ENCODE measurements at regions not wholly inside any gene's neighbourhood (a gene's known extent, or its start where the extent isn't known, plus 50 kb on each side); places are given as distances from the start of the nearest gene placed in this dataset.
"Not testable (repeated sequence)": the region's sequence is repeated elsewhere in the genome, so short reads cannot be mapped to it uniquely, and the experiment has no call there.

DNA sequence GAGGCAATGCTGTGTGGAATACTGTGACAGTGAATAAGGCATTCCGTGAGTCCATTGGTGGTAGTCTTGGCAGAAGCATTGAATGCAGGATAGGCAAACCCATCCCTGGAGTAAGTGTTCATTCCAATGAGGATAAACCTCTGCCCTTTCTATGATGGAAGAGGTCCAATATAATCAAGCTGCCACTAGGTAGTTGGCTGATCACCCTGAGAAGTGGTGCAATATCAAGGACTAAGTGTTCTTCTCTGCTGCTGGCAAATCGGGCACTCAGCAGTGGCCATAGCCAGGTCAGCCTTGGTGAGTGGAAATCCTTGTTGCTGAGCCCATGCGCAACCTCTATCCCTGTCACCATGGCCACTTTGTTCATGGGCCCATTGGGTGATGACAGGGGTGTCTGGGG lies 70.1 kb downstream of the FBXO4 start:
- ATAC-seq (no peak), DNase-seq (no peak)
- peaks cover 7% of the 10 kb centered on the region for H3K9me3 Mint-ChIP-seq
- H3K36me3 Mint-ChIP-seq (ENCODE audit: insufficient read depth), result no peaks in the 10 kb centered on the region
- peaks cover 16% of the 10 kb centered on the region for H3K27me3 Mint-ChIP-seq (ENCODE audit: low read depth)
- H3K4me1 Mint-ChIP-seq (ENCODE audit: low read depth), result no peaks in the 10 kb centered on the region
- H3K4me3 Mint-ChIP-seq, result no peak overlapping the region

DNA sequence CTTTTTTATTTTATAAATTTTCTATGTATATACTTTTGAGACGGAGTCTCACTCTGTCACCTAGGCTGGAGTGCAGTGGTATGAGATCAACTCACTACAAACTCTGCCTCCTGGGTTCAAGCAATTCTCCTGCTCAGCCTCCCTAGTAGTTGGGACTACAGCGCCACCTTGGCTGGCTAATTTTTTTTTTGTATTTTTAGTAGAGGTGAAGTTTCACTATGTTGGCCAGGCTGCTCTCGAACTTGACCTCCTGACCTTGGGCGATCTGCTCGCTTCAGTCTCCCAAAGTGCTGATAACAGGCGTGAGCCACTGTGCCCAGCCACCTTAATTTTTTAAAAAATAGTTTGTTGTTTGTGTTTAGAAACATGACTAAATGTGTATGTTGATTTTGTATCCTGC lies 76.6 kb downstream of the FBXO4 start:
- ATAC-seq (no peak), DNase-seq (no peak)
- Mint-ChIP-seq H3K27me3 (ENCODE audit: low read depth) (peaks cover 2% of the 10 kb centered on the region), H3K4me1 (ENCODE audit: low read depth) (no peaks in the 10 kb centered on the region), H3K36me3 (ENCODE audit: insufficient read depth) (no peaks in the 10 kb centered on the region), H3K4me3 (no peak overlapping the region), H3K9me3 (peaks cover 7% of the 10 kb centered on the region)

DNA sequence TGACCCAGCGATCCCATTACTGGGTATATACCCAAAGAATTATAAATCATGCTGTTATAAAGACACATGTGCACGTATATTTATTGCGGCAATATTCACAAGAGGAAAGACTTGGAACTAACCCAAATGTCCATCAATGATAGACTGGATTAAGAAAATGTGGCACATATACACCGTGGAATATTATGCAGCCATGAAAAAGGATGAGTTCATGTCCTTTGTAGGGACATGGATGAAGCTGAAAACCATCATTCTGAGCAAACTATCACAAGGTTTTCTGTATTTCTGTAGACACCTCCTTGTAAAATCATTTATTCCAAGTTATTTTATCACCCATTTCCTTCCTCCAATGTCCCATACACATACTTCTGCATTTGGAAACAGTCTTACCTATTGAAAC lies 78.8 kb downstream of the FBXO4 start:
- not testable (repeated sequence) for H3K4me3 Mint-ChIP-seq

DNA sequence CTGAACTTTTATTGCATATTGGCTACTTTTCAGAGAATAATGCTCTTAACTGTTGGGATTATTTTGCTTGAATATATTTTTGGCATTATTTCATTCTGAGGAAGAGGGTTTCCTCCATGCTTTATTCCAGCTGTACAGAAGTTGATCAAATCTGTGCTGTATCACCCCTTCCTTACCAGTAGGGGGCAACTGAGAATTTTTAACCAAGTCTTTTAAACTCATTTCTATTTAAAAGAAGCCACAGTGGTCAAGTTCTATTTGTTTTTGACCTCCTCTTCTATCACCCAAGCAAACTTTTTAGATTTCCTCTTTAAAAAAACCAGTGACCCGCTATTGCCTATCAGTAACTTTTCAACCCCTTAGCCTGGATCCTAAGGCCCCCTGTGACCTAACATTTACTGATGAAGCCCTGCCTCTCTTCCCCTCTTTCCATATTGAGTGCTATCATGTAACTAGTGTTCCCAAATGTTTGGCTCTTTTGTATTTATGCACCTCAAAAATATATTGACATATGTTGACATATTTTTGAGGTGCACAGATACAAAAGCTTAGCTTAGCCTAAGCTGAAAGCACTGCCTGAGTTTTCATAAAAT lies 80.6 kb downstream of the FBXO4 start:
- no peaks in the 10 kb centered on the region for H3K9me3 Mint-ChIP-seq
- ATAC-seq (no peak), DNase-seq (no peak)
- H3K4me1 Mint-ChIP-seq (ENCODE audit: low read depth), result no peaks in the 10 kb centered on the region
- H3K4me3 Mint-ChIP-seq, result no peak overlapping the region
- no peaks in the 10 kb centered on the region for H3K36me3 Mint-ChIP-seq (ENCODE audit: insufficient read depth)
- H3K27me3 Mint-ChIP-seq (ENCODE audit: low read depth), result peaks cover 2% of the 10 kb centered on the region

More for the DNA sequence above, 78.8 kb downstream of the FBXO4 start:
- H3K9me3 Mint-ChIP-seq; H3K4me1 Mint-ChIP-seq (ENCODE audit: low read depth); H3K36me3 Mint-ChIP-seq (ENCODE audit: insufficient read depth); DNase-seq; H3K27me3 Mint-ChIP-seq (ENCODE audit: low read depth); ATAC-seq: not testable (repeated sequence)

DNA sequence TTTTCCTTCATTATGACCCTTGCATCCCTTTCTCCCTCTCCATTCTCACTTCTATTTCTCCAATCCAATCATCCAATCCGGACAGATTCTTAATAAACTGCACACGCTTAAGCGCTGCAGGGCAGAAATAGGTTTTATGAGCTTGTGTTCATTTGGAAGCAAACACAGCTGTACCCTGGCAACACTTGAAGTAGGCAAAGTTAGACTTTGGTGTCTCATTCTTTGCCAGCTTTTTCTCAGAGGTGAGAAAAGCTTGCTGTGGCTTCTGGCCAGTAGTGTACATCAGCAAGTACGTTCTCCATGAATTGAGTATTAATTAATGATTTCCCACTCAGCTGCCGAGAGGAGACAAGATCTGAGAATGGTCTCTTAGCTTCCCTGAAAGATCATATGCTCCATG lies 88.5 kb downstream of the FBXO4 start:
- Mint-ChIP-seq H3K4me1 (ENCODE audit: low read depth) (no peaks in the 10 kb centered on the region), H3K36me3 (ENCODE audit: insufficient read depth) (no peaks in the 10 kb centered on the region), H3K9me3 (no peaks in the 10 kb centered on the region), H3K27me3 (ENCODE audit: low read depth) (peaks cover 20% of the 10 kb centered on the region), H3K4me3 (no peak overlapping the region)
- DNase-seq (no peak), ATAC-seq (no peak)

DNA sequence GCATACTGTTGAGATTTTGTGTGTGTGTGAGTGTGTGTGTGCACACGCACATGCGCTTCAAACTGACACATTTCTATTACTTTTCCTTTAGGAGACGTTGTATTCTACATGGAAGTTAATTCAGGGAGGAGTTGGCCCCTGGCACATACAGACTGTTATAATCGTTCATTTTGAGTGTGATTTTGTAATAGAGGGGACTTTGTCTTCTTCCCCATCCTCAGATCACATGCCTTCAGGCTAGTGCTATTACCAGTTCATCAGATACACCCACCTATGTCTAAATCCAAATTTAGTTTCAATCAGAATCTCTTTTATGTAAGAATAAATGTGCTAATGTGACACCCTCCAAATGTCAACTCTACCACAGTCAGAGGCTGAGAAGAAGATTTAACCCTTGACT lies 90.2 kb downstream of the FBXO4 start:
- Mint-ChIP-seq H3K4me1 (ENCODE audit: low read depth) (no peaks in the 10 kb centered on the region), H3K36me3 (ENCODE audit: insufficient read depth) (no peaks in the 10 kb centered on the region), H3K27me3 (ENCODE audit: low read depth) (peaks cover 22% of the 10 kb centered on the region), H3K4me3 (no peak overlapping the region), H3K9me3 (no peaks in the 10 kb centered on the region)
- no peak for ATAC-seq
- DNase-seq, result no peak

DNA sequence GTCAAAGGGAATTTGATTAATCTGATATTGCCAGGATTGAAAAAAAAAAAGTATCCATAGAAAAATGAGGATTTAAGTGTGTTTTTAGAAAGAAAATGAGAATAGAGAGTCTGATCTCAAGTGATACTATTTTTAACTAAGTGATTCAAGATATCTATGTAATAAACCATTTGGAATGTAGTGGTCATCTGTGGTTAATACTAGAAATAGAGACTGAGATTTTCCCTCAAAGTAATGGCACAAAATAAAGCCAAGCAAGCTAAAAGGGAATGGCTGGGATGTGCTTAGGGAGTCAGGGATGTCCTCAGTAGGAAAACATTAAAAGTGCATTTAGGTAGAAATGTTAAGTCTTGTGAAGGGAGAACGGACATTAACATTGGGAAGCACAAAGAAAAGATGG lies 90.6 kb downstream of the FBXO4 start:
- H3K4me1 Mint-ChIP-seq (ENCODE audit: low read depth), result no peaks in the 10 kb centered on the region
- no peaks in the 10 kb centered on the region for H3K36me3 Mint-ChIP-seq (ENCODE audit: insufficient read depth)
- H3K27me3 Mint-ChIP-seq (ENCODE audit: low read depth), result peaks cover 22% of the 10 kb centered on the region

DNA sequence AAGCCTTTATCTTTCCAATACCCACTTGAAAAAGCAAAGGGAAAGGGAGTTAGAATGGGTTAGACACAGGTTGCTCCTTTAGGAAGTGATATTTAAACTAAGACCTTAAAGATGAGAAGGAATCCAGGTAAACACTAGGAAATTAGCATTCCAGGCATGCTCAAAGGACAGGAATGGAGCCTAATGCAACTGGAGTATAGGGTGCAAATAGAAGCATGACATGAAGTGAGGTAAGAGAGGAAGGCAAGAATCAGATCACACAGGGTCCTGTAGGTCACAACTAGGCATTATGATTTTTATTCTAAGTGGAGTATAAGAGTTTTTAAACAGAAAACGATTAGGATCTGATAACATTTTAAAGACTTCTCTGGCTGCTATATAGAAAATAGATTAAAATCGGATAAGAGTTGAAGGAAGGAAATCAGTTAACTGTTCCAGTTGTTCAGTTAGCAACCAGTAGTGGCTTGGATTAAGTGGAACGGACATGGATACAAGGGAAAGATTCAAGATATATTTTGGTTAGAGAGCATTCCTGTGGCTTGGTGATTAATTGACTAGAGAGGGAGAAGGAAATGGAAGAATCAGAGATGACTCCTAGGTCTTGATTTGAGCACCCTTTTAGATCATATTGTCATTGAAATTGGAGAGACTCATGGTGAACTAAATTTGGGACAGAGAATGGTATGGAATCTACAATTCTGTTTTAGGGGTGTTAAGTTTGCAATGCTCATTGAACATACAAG lies 95.9 kb downstream of the FBXO4 start:
- DNase-seq (no peak), ATAC-seq (no peak)
- Mint-ChIP-seq H3K4me3 (no peak overlapping the region), H3K36me3 (ENCODE audit: insufficient read depth) (no peaks in the 10 kb centered on the region), H3K4me1 (ENCODE audit: low read depth) (no peaks in the 10 kb centered on the region), H3K27me3 (ENCODE audit: low read depth) (peaks cover 9% of the 10 kb centered on the region), H3K9me3 (peaks cover 9% of the 10 kb centered on the region)

More for the DNA sequence above, 90.6 kb downstream of the FBXO4 start:
- ATAC-seq (no peak), DNase-seq (no peak)
- no peak overlapping the region for H3K4me3 Mint-ChIP-seq
- no peaks in the 10 kb centered on the region for H3K9me3 Mint-ChIP-seq

DNA sequence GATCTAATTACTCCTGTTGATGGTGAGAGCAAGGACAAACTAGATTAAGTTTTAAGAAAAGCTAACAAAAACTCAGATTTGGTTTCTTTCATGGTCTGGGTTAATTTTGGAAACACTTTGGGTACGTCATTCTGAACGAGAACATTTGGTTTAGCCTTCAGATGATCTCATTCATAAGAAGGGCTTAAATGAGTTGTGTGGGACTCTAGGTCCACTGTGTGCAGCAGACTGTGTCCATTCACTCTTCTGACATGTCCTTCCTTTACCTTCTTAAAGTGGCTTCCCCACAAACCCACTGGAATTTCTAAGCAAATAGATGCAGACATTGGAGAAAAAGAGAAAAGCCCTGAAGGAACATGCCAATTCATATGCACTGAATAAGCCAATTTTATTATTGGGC lies 96.8 kb downstream of the FBXO4 start:
- Mint-ChIP-seq H3K9me3 (peaks cover 9% of the 10 kb centered on the region), H3K4me1 (ENCODE audit: low read depth) (no peaks in the 10 kb centered on the region), H3K36me3 (ENCODE audit: insufficient read depth) (no peaks in the 10 kb centered on the region), H3K4me3 (no peak overlapping the region), H3K27me3 (ENCODE audit: low read depth) (peaks cover 9% of the 10 kb centered on the region)
- ATAC-seq (no peak), DNase-seq (no peak)

DNA sequence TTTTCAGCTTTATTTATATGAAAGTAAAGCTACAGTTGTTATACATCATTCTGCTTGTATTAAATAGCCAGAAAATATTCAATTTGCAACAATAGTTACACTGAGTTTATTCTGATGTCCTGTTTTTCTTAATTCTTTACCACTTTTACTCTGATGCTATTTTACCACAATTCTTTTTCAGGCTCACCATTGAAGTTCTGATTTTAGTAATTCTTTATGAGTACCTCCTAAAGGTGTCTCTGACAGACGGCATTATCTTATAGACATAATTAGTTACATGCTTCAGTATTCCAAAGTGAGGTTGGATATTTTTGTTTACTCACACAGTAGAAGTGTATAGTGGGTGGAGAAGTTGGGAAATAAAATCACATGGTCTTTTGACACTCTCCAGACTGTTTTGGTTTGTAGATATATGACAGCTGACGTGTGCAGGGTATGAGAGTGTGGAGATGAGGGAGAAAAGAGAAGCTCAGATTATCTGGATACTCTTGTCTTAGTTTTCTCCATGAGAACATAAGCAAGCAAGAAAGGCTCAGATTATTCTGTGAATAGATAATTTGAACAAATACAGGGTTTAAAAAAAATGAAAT lies 97.4 kb downstream of the FBXO4 start:
- H3K4me3 Mint-ChIP-seq, result no peak overlapping the region

DNA sequence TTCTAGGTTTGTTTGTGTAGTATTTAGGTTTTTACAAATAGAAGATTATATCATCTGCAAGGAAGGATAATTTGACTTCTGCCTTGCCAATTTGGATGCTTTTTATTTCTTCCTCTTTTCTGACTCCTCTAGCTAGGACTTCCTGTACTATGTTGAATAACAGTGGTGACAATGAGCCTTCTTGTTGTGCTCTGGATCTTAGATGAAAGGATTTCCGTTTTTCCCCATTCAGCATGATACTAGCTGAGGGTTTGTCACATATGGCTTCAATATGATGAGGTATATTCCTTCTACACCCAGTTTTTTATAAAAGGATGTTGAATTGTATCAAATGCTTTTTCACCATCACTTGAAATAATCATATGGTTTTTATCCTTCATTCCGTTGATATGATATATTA lies 101.4 kb downstream of the FBXO4 start:
- Mint-ChIP-seq H3K4me3 (no peak overlapping the region), H3K27me3 (ENCODE audit: low read depth) (peaks cover 11% of the 10 kb centered on the region), H3K9me3 (peaks cover 9% of the 10 kb centered on the region), H3K36me3 (ENCODE audit: insufficient read depth) (no peaks in the 10 kb centered on the region), H3K4me1 (ENCODE audit: low read depth) (no peaks in the 10 kb centered on the region)
- ATAC-seq (no peak), DNase-seq (no peak)

More for the DNA sequence above, 97.4 kb downstream of the FBXO4 start:
- H3K4me1 Mint-ChIP-seq (ENCODE audit: low read depth), result no peaks in the 10 kb centered on the region
- no peak for DNase-seq
- peaks cover 9% of the 10 kb centered on the region for H3K9me3 Mint-ChIP-seq
- H3K36me3 Mint-ChIP-seq (ENCODE audit: insufficient read depth), result no peaks in the 10 kb centered on the region
- H3K27me3 Mint-ChIP-seq (ENCODE audit: low read depth), result peaks cover 9% of the 10 kb centered on the region
- no peak for ATAC-seq

DNA sequence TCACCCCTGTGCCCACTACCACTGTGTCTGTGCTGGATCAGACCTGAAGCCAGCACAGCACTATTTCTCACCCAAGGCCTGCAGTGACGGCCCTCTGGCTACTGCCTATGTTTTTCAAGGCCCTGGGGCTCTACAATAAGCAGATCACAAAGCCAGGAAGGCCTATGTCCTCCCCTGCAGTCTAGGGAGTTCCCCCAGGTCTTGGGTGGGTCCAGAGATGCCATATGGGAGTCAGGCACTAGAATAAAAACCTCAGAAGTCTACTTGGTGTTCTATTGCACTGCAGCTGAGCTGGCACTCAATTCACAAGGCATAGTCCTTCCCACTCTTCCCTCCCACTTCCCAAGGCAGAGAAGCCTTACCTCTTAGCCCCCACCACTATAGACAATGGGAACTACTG lies 107.1 kb downstream of the FBXO4 start:
- H3K4me1 Mint-ChIP-seq (ENCODE audit: low read depth), result no peaks in the 10 kb centered on the region
- no peaks in the 10 kb centered on the region for H3K9me3 Mint-ChIP-seq
- peaks cover 12% of the 10 kb centered on the region for H3K27me3 Mint-ChIP-seq (ENCODE audit: low read depth)
- DNase-seq (no peak), ATAC-seq (no peak)
- H3K4me3 Mint-ChIP-seq, result no peak overlapping the region
- no peaks in the 10 kb centered on the region for H3K36me3 Mint-ChIP-seq (ENCODE audit: insufficient read depth)

DNA sequence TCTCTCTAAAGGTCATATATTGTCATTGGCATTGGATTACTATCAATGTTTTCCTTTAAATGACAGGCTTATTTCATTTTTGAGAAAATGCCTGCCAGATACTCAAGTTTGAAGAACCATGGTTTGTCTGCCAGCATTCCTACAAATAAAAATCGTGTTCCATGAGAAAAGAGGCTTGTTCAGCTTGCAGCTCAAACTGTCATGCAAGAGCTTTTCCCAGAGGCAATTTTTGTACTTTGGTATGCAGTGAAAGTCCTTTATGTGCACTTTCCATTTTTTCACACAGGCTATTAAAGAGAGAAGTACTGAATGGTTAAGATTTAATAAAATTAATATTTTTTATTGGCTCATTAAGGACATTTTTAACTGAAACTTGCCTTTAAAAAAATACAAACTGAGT lies 110.4 kb downstream of the FBXO4 start:
- ATAC-seq (no peak), DNase-seq (no peak)
- Mint-ChIP-seq H3K27me3 (ENCODE audit: low read depth) (peaks cover 8% of the 10 kb centered on the region), H3K4me3 (no peak overlapping the region), H3K9me3 (no peaks in the 10 kb centered on the region), H3K36me3 (ENCODE audit: insufficient read depth) (no peaks in the 10 kb centered on the region), H3K4me1 (ENCODE audit: low read depth) (no peaks in the 10 kb centered on the region)

DNA sequence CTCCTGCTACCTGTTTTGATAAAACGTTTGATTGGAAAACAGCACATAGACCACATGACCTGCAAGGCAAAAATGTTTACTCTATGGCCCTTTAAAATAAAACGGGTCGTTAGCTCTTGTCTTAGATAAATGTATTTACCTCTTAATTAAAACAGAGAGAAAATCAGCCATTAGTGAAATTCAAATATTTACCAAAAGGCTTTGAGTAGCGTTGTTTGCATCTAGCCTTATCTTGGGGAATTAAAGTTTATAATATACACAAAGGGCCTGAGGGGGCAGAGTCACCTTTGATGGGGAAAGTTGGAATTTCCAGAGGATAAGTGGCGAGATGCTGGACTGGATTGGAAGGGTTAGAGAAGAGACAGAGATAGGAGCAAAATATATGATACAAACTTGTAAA lies 111.3 kb downstream of the FBXO4 start:
- H3K27me3 Mint-ChIP-seq (ENCODE audit: low read depth), result peaks cover 8% of the 10 kb centered on the region
- ATAC-seq (no peak), DNase-seq (no peak)
- no peak overlapping the region for H3K4me3 Mint-ChIP-seq
- H3K36me3 Mint-ChIP-seq (ENCODE audit: insufficient read depth), result no peaks in the 10 kb centered on the region
- no peaks in the 10 kb centered on the region for H3K4me1 Mint-ChIP-seq (ENCODE audit: low read depth)
- H3K9me3 Mint-ChIP-seq, result no peaks in the 10 kb centered on the region

DNA sequence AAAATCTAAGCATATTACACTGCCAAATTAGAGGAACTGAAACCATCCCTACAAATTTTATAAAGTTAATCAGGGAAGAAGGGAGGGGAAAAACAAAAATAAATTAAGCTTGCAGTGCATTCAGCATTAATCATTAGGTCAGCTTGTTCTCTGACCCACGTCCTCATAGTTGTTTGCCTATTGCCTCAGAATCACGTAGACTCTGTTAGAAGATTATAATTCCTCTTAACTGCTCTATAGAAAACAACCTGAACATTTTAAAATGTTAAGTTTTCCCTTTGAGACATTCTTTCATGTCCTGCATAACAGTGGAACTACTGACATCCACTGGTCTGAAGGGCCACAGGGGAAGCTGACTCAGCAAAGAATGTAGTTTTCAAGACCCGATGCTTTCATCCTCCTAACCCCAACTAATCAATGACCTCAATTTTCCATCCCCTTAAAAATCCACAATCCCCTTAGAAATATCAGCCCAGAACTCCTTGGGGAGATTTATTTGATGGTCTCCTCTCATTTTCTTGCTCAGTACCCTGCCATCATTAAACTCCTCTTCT lies 112.4 kb downstream of the FBXO4 start:
- Mint-ChIP-seq H3K9me3 (no peaks in the 10 kb centered on the region), H3K4me1 (ENCODE audit: low read depth) (no peaks in the 10 kb centered on the region), H3K27me3 (ENCODE audit: low read depth) (peaks cover 6% of the 10 kb centered on the region), H3K4me3 (no peak overlapping the region), H3K36me3 (ENCODE audit: insufficient read depth) (no peaks in the 10 kb centered on the region)
- no peak for DNase-seq
- ATAC-seq, result no peak

All from activated T-cell treated with anti-CD3 and anti-CD28 coated beads, Interleukin-2, amount 50 U/mL, for 4 hours (primary cell).